Brain microvascular endothelial cell (primary cell): ENCODE measurements at regions not wholly inside any gene's neighbourhood (a gene's known extent, or its start where the extent isn't known, plus 50 kb on each side); places are given as distances from the start of the nearest gene placed in this dataset.

Source experiments
- DNase-seq: peaks from one replicate; pipeline ENCODE4 v3.0.0-alpha.2; 2020
- H3K27ac ChIP-seq: fragments of 250-450 bp; sonication (Bioruptor Pico); 2 replicates; pipeline ENCODE4 v1.5.1; 2020; ENCODE audit warnings: mild to moderate bottlenecking, moderate library complexity
- H3K27me3 ChIP-seq: fragments of 250-450 bp; sonication (Bioruptor Pico); replicated peaks from 2 replicates; pipeline ENCODE4 v1.5.1; 2020; ENCODE audit warnings: mild to moderate bottlenecking
- H3K36me3 ChIP-seq: fragments of 250-450 bp; sonication (Bioruptor Pico); replicated peaks from 2 replicates; pipeline ENCODE4 v1.5.1; 2020; ENCODE audit warnings: mild to moderate bottlenecking
- H3K4me3 ChIP-seq: 2 replicates; pipeline ENCODE4 v1.5.1; 2011; ENCODE audit warnings: low read depth, mild to moderate bottlenecking, control low read depth, low read length, moderate library complexity
- in situ Hi-C: cut with HindIII; loops from 2 replicates; pipeline ENCODE4 v1.10.0; 2017; ENCODE audit warnings: low sequenced_read_pairs, low pct_ligation_motif_present
- TF ChIP-seq, protein P1 (sequence below): IDR thresholded peaks from 2 replicates; pipeline ENCODE4 v1.5.1; 2011; ENCODE audit warnings: low read depth, mild to moderate bottlenecking, moderate library complexity, low read length, control low read depth, inconsistent platforms; ENCODE audit errors: missing control alignments

DNA sequence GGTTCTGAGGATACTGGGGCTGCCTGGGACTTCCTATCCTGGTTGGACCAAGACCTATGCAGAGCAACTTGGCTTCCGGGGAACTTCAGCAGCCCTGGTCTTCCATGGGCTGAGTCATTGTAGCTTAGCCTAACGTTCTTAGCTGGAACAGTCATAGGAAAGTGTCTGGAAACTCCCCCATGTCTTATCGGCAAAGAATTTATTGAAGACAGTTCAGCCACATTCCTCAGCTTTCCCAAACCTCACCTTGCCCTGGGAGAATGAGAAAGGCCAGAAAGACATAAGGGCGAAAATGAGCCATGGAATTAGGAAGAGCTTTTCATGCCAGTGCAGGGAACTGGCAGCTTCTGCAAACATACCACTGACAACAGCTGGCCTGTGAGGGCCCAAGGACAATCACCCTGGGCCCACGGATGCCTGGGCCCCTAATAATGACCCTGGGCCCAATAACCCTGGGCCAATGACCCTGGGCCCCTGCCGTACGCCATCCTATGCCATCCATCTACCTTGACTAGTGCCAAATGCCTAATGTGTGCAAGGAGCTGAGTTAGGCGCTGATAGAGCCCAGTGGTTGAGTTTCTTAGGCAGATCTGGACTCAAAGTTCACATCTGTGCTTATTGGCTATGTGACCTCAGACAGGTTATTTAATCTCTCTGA is 114.4 kb upstream of the GADD45A start:
- TF ChIP-seq, protein P1, sequence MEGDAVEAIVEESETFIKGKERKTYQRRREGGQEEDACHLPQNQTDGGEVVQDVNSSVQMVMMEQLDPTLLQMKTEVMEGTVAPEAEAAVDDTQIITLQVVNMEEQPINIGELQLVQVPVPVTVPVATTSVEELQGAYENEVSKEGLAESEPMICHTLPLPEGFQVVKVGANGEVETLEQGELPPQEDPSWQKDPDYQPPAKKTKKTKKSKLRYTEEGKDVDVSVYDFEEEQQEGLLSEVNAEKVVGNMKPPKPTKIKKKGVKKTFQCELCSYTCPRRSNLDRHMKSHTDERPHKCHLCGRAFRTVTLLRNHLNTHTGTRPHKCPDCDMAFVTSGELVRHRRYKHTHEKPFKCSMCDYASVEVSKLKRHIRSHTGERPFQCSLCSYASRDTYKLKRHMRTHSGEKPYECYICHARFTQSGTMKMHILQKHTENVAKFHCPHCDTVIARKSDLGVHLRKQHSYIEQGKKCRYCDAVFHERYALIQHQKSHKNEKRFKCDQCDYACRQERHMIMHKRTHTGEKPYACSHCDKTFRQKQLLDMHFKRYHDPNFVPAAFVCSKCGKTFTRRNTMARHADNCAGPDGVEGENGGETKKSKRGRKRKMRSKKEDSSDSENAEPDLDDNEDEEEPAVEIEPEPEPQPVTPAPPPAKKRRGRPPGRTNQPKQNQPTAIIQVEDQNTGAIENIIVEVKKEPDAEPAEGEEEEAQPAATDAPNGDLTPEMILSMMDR: no peak
- Histone ChIP-seq H3K36me3 (no peaks in the 10 kb centered on the region), H3K27me3 (no peaks in the 10 kb centered on the region), H3K27ac (peak overlapping the region; percentile 74), H3K4me3 (no peak overlapping the region)
- in situ Hi-C loops: no loop called here
- peak; percentile 92 for DNase-seq

DNA sequence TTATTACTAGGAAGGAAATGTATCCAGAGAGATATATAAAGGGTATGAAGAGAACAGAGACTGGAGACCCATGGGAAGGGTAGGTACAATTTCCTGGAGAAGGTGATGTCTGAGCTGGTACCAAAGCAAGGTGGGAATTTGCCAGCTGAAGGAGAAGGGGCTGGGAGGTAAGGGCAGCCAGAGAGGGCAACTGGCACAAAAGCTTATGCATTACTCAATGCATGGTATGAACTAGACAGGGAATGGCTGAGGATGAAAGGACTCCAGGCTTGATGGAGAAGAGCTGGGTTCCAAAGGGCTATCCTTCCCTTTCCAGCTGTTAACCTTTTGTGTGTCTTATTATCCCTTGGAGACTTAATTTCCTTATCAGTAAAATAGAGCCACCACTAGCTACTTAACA is 113.6 kb upstream of the GADD45A start:
- H3K27ac ChIP-seq: no peak overlapping the region

DNA sequence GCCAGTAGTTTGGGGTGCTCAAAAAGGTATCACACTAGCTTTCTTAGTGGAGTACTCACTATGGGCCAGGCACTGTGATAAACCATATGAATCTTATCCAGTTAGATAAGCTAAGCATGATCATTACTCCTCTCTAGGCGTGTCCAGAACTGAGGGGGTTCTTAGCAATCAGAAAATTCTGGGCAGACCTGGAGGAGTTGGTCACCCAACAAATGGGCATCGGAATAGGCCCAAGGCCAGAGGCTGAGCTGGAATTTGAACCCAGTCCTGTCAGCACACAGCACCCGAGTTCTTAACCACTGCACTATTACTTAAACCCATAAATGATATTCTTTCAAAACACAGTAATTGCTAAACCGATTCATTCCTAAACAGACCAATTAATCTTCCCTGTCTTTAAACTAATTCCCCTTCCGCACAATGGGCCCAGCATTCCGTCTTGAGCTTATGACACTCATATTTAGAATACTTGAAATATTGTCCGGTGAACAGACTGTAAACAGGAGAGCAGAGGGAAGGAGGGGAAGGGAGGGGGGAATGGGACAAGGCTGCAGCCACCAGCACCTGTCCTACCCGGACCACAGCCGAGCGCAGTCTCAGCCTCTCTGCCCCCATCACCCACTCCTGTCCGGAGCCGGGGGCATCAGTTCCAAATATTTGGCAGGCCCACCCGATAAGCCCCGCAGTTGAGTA is 113.0 kb upstream of the GADD45A start:
- no peaks in the 10 kb centered on the region for H3K27me3 ChIP-seq
- no peaks in the 10 kb centered on the region for H3K36me3 ChIP-seq
- TF ChIP-seq, protein P1: no peak
- DNase-seq: no peak
- no peak overlapping the region for H3K4me3 ChIP-seq
- in situ Hi-C loops: no loop called here
- H3K27ac ChIP-seq: no peak overlapping the region

More for the DNA sequence above, 113.6 kb upstream of the GADD45A start:
- TF ChIP-seq, protein P1: no peak
- in situ Hi-C loops: no loop called here
- H3K4me3 ChIP-seq: no peak overlapping the region
- DNase-seq: no peak
- H3K36me3 ChIP-seq: no peaks in the 10 kb centered on the region
- no peaks in the 10 kb centered on the region for H3K27me3 ChIP-seq

DNA sequence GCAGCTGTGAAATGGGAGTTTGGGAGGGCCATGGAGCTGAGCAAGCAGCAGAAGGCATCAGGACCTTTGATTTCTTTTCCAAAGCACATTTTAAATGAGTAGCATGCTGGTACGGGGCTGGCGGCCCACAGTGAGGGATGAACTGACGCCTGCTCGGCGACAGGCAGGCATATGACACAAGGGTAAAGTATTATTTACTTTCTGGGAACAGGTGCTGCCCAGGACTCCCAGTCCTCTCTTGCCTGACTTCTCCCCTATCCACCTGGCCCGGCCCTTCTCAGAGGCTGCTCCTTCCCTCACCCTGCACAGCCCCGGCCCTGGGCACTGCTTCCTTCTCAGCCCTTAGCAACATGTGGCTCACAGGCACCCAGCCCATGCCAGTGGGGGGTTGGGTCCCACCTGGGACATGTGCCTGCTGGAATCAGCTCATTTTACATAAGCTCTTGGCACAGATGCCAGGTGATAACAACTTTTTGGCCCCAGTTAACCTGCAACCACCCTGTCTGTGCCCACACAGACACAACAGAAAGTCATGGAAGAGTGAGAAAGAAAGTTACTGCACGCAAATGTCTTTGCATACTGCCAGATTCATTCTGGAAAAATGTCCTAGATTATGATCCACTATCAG is 112.3 kb upstream of the GADD45A start:
- H3K27ac ChIP-seq: no peak overlapping the region

DNA sequence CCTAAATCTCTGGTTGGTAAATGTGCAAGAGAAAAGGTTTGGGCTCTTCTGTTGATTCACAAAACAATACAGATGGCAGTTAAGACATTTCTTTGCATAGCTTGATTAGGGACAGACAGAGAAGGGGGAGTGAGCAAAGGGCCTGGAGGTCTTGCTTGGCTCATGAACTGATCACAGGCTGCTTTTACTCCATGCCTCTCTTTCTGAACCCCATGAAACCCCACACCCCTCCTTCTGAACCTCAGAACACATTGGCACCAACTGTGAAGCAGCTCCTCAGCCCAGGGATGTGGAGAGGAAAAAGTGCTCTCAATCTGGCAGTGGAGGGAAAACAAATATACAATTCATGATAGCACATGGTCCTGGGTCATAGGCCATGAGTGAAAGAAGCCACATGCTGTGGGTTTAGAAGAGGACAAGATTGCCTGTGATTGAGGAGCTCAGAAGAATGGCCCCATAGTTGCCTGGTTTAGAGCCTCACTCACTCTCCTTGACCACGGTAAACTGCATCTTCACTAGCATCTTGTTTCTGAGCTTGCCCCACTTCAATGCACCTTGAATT is 111.6 kb upstream of the GADD45A start:
- no peak for DNase-seq
- TF ChIP-seq, protein P1: no peak
- Histone ChIP-seq H3K4me3 (no peak overlapping the region), H3K27me3 (no peaks in the 10 kb centered on the region), H3K36me3 (no peaks in the 10 kb centered on the region), H3K27ac (no peak overlapping the region)
- in situ Hi-C loops: no loop called here

More for the DNA sequence above, 112.3 kb upstream of the GADD45A start:
- TF ChIP-seq, protein P1: no peak
- no peak overlapping the region for H3K4me3 ChIP-seq
- no peak for DNase-seq
- in situ Hi-C loops: no loop called here
- no peaks in the 10 kb centered on the region for H3K36me3 ChIP-seq
- H3K27me3 ChIP-seq: no peaks in the 10 kb centered on the region
